Activated CD4-positive, alpha-beta T cell treated with anti-CD3 and anti-CD28 coated beads, Interleukin-2, Interleukin-6, amounts not matched to agents 100 ng/mL and 50 ng/mL, durations not matched to agents 16 hours and 8 hours (primary cell): ENCODE measurements at regions not wholly inside any gene's neighbourhood (a gene's known extent, or its start where the extent isn't known, plus 50 kb on each side); places are given as distances from the start of the nearest gene placed in this dataset.
"Not testable (repeated sequence)": the region's sequence is repeated elsewhere in the genome, so short reads cannot be mapped to it uniquely, and the experiment has no call there.

Source experiments
- DNase-seq: peaks from one replicate; pipeline ENCODE4 v3.0.0-alpha.2; 2020

- DNase-seq, result no peak
These were observed 575.2 kb downstream of the DACH1 start for GRCh38 chr13:71291842-71292146.

GRCh38 chr13:71290963-71291841 is 575.8 kb downstream of the DACH1 start:
- peak; percentile 60 for DNase-seq

- DNase-seq, result not testable (repeated sequence)
These were observed 577.0 kb downstream of the DACH1 start for GRCh38 chr13:71289980-71290379.

GRCh38 chr13:71285700-71286099 is 581.3 kb downstream of the DACH1 start:
- DNase-seq, result no peak

GRCh38 chr13:71278512-71278911 is 588.5 kb downstream of the DACH1 start:
- no peak for DNase-seq

GRCh38 chr13:71274923-71275608 is 591.9 kb downstream of the DACH1 start:
- no peak for DNase-seq

GRCh38 chr13:71261256-71261655 is 605.7 kb downstream of the DACH1 start:
- DNase-seq, result no peak

- no peak for DNase-seq
These were observed 606.8 kb downstream of the DACH1 start for GRCh38 chr13:71260246-71260645.

GRCh38 chr13:71255633-71256032 is 611.4 kb downstream of the DACH1 start:
- no peak for DNase-seq

- DNase-seq, result no peak
These were observed 612.6 kb downstream of the DACH1 start for GRCh38 chr13:71254384-71254783.

- no peak for DNase-seq
These were observed 614.8 kb downstream of the DACH1 start for GRCh38 chr13:71252184-71252704.

GRCh38 chr13:71251292-71251951 is 615.6 kb downstream of the DACH1 start:
- no peak for DNase-seq

- no peak for DNase-seq
These were observed 618.0 kb downstream of the DACH1 start for GRCh38 chr13:71249011-71249410.

- DNase-seq, result no peak
These were observed 622.8 kb downstream of the DACH1 start for GRCh38 chr13:71244161-71244560.

GRCh38 chr13:71242201-71242600 is 624.8 kb downstream of the DACH1 start:
- DNase-seq, result no peak

- no peak for DNase-seq
These were observed 626.1 kb downstream of the DACH1 start for GRCh38 chr13:71240911-71241310.

GRCh38 chr13:71237332-71237731 is 629.7 kb downstream of the DACH1 start:
- no peak for DNase-seq

- DNase-seq, result no peak
These were observed 647.1 kb downstream of the DACH1 start for GRCh38 chr13:71219698-71220415.

GRCh38 chr13:71218960-71219359 is 648.0 kb downstream of the DACH1 start:
- DNase-seq, result no peak

- no peak for DNase-seq
These were observed 649.2 kb downstream of the DACH1 start for GRCh38 chr13:71217827-71218226.

- DNase-seq, result no peak
These were observed 652.2 kb downstream of the DACH1 start for GRCh38 chr13:71214821-71215220.

GRCh38 chr13:71214357-71214756 is 652.6 kb downstream of the DACH1 start:
- no peak for DNase-seq

GRCh38 chr13:71213252-71213821 is 653.7 kb downstream of the DACH1 start:
- DNase-seq, result no peak
